ENCODE measurements at regions not wholly inside any gene's neighbourhood (a gene's known extent, or its start where the extent isn't known, plus 50 kb on each side); places are given as distances from the start of the nearest gene placed in this dataset.

DNA sequence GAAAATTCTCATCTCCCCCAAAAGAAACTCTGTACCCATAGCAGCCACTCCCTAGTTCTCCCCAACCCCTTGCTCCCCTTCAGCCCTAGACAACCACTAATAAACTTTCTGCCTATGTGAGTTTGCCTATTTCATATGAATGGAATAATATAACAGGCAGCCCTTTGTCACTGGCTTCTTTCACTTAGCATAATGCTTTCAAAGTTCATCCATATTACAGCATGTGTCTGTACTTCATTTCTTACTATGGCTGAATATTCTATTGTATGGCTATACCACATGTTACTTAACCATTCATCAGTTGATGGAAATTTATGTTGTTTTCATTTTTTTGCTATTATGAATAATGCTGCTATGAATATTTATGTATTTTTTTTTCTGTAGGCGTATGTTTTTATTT is 442.9 kb downstream of the SLC4A3 start:
- DNase-seq, result no peak
- H3K27me3 ChIP-seq, result no peaks in the 10 kb centered on the region
- no peak overlapping the region for H3K27ac ChIP-seq
- TF ChIP-seq CTCF (IDR thresholded peaks at IDR 0.05), result no peak
- intact Hi-C loops (cut with DNase I), result no loop called here
- no peaks in the 10 kb centered on the region for H3K36me3 ChIP-seq
- no peaks in the 10 kb centered on the region for H3K9me3 ChIP-seq
- H3K4me1 ChIP-seq, result no peaks in the 10 kb centered on the region
- no peak for ATAC-seq
- no peak overlapping the region for H3K4me3 ChIP-seq

DNA sequence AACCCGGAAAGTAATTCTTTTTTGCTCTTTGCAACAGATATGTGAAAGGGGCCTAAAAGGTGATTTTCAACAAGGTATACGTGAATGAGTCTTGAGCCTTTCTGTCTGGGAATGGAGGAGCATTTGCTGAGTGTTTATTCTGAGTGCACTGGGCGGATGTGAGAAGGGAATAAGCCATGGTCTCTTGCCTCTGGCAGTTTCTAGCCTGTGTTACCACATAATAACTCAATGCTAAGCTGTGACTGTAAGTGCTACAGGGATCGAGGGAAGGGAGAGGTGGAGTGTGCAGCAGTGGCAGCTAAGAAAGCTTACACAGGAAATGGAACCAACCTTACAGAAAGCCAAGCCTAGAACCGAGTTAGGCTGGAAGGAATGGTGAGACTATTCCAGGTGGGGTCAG is 444.3 kb downstream of the SLC4A3 start:
- DNase-seq (no peak), ATAC-seq (no peak)
- Histone ChIP-seq H3K27me3 (no peaks in the 10 kb centered on the region), H3K4me3 (no peak overlapping the region), H3K27ac (no peak overlapping the region), H3K9me3 (no peaks in the 10 kb centered on the region), H3K4me1 (no peaks in the 10 kb centered on the region), H3K36me3 (no peaks in the 10 kb centered on the region)
- no peak for TF ChIP-seq CTCF (IDR thresholded peaks at IDR 0.05)
- intact Hi-C loops (cut with DNase I), result no loop called here

GRCh38 chr2:220072669-220073220 is 445.3 kb downstream of the SLC4A3 start:
- ATAC-seq (no peak), DNase-seq (no peak)
- intact Hi-C loops (cut with DNase I), result no loop called here
- H3K36me3 ChIP-seq, result no peaks in the 10 kb centered on the region
- no peak for TF ChIP-seq CTCF (IDR thresholded peaks at IDR 0.05)
- H3K27ac ChIP-seq, result no peak overlapping the region
- H3K4me3 ChIP-seq, result no peak overlapping the region
- H3K27me3 ChIP-seq, result no peaks in the 10 kb centered on the region
- no peaks in the 10 kb centered on the region for H3K9me3 ChIP-seq
- H3K4me1 ChIP-seq, result no peaks in the 10 kb centered on the region

DNA sequence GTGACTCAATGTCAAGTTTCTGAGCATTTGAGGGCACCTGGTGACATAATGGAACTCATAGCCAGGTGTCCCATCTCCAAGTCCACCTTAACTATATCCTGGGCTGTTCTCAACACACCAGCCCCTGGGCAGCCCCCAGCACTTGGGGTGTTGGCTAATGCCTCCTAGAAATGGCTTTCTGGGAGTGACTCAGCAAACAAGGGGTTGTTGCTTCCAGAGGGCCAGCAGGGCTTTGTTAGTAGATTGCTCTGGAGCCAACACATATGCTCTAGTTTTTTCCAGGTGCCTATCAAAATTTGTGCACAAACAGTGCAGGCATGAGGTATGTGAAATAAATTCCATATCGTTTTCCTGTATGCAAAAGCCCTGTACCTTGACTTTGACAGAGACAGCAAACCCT is 448.4 kb downstream of the SLC4A3 start:
- no peaks in the 10 kb centered on the region for H3K27me3 ChIP-seq
- H3K9me3 ChIP-seq, result no peaks in the 10 kb centered on the region
- no peak for ATAC-seq
- no peak overlapping the region for H3K4me3 ChIP-seq
- no peak overlapping the region for H3K27ac ChIP-seq
- DNase-seq, result no peak
- H3K36me3 ChIP-seq, result no peaks in the 10 kb centered on the region
- no peak for TF ChIP-seq CTCF (IDR thresholded peaks at IDR 0.05)
- H3K4me1 ChIP-seq, result no peaks in the 10 kb centered on the region
- intact Hi-C loops (cut with DNase I), result no loop called here

- no peak for TF ChIP-seq CTCF (IDR thresholded peaks at IDR 0.05)
- intact Hi-C loops (cut with DNase I), result no loop called here
- DNase-seq, result no peak
- Histone ChIP-seq H3K4me3 (no peak overlapping the region), H3K27ac (no peak overlapping the region), H3K9me3 (no peaks in the 10 kb centered on the region), H3K27me3 (no peaks in the 10 kb centered on the region), H3K36me3 (no peaks in the 10 kb centered on the region), H3K4me1 (no peaks in the 10 kb centered on the region)
- ATAC-seq, result no peak
Observed at GRCh38 chr2:220076734-220077133, 449.3 kb downstream of the SLC4A3 start.

GRCh38 chr2:220077488-220077887 is 450.1 kb downstream of the SLC4A3 start:
- H3K4me3 ChIP-seq, result no peak overlapping the region
- H3K4me1 ChIP-seq, result no peaks in the 10 kb centered on the region
- intact Hi-C loops (cut with DNase I), result no loop called here
- H3K27ac ChIP-seq, result no peak overlapping the region
- H3K9me3 ChIP-seq, result no peaks in the 10 kb centered on the region
- H3K36me3 ChIP-seq, result no peaks in the 10 kb centered on the region
- no peaks in the 10 kb centered on the region for H3K27me3 ChIP-seq
- TF ChIP-seq CTCF (IDR thresholded peaks at IDR 0.05), result no peak
- no peak for ATAC-seq
- no peak for DNase-seq

All from upper lobe of right lung (tissue), 1 donor.